HCT116 (cell line): ENCODE measurements at regions not wholly inside any gene's neighbourhood (a gene's known extent, or its start where the extent isn't known, plus 50 kb on each side); places are given as distances from the start of the nearest gene placed in this dataset.

Experiments used
- ATAC-seq: fragments of 200-7000 bp; cut with Tn5 transposase; 2 replicates; pipeline ENCODE4 v1.9.1; 2020; ENCODE audit warnings: mild to moderate bottlenecking, moderate library complexity
- BruUV-seq: library from RNA; stranded (reverse); fragments of 400-500 nt; replicated peaks from 2 replicates; lab custom pipeline; 2021; lab: Mats Ljungman, UMichigan
- CTCF ChIA-PET: fragments of 300-600 bp; sonication (Branson Sonifier 250); formaldehyde crosslinking; loops from one replicate; lab custom pipeline; 2021; ENCODE audit warnings: antibody characterized with exemption; lab: Charles Lee
- POLR2A ChIA-PET: fragments of 300-600, 350-600 bp; sonication (Branson Sonifier 250); formaldehyde crosslinking; loops from one replicate; lab custom pipeline; 2021; ENCODE audit warnings: antibody characterized with exemption; lab: Charles Lee
- RAD21 ChIA-PET, 2 experiments: fragments of 300-600 bp; sonication (Branson Sonifier 250); formaldehyde crosslinking; loops; one replicate each; lab custom pipeline; 2023; ENCODE audit warnings: low total read pairs in 2 of 2; ENCODE audit not compliant: uncharacterized antibody in 2 of 2, unreplicated experiment in 2 of 2, low non-redundant PET in 1 of 2; lab: Charles Lee
- DNase-seq: peaks from one replicate; pipeline ENCODE4 v3.0.0-alpha.2; 2010; ENCODE audit warnings: low read depth, low spot score
- H2AFZ ChIP-seq: fragments of 200-600 bp; shearing (Covaris generic), sonication (generic); 2 replicates; pipeline ENCODE4 v1.6.1; 2017; ENCODE audit warnings: low read depth, mixed run types, mixed read lengths, antibody characterized with exemption, low read length; ENCODE audit not compliant: poor library complexity, severe bottlenecking
- H3K27ac ChIP-seq: 2 replicates; pipeline ENCODE4 v1.5.1; 2012; ENCODE audit warnings: low read depth, low read length
- H3K27me3 ChIP-seq: fragments of 200-600 bp; sonication (generic); 2 replicates; pipeline ENCODE4 v1.6.1; 2016; ENCODE audit warnings: mixed run types, low read length, mixed read lengths; ENCODE audit not compliant: insufficient read depth
- H3K36me3 ChIP-seq, 2 experiments: fragments of 200-500 bp in 1 of 2; fragments of 200-600 bp in 1 of 2; sonication (Bioruptor generic) in 1 of 2; sonication (generic) in 1 of 2; 2 replicates each; pipeline versions ENCODE4 v1.5.1 to v1.6.1; 2014 to 2016; ENCODE audit warnings: low read length in 2 of 2, inconsistent platforms in 1 of 2, mixed read lengths in 1 of 2, mixed run types in 1 of 2; ENCODE audit not compliant: insufficient read depth in 2 of 2, control insufficient read depth in 1 of 2
- H3K4me1 ChIP-seq, 2 experiments: fragments of 200-600 bp in 1 of 2; sonication (generic) in 1 of 2; 2 replicates each; pipeline versions ENCODE4 v1.5.1 to v1.6.1; 2012 to 2017; ENCODE audit warnings: low read length in 2 of 2, inconsistent platforms in 1 of 2, mild to moderate bottlenecking in 1 of 2, mixed read lengths in 1 of 2, mixed run types in 1 of 2, moderate library complexity in 1 of 2; ENCODE audit not compliant: insufficient read depth in 2 of 2, control insufficient read depth in 1 of 2
- H3K4me2 ChIP-seq: fragments of 200-600 bp; sonication (generic); 2 replicates; pipeline ENCODE4 v1.6.1; 2017; ENCODE audit warnings: mixed run types, low read length, mixed read lengths
- H3K4me3 ChIP-seq, 2 experiments: fragments of 200-600 bp in 1 of 2; sonication (generic) in 1 of 2; replicated peaks in 1 of 2; 2 replicates each; pipeline ENCODE4 v1.5.1; 2011 to 2016; ENCODE audit warnings: low read length in 2 of 2, control low read depth in 1 of 2, low read depth in 1 of 2, mild to moderate bottlenecking in 1 of 2, mixed read lengths in 1 of 2, mixed run types in 1 of 2
- H3K79me2 ChIP-seq: fragments of 200-600 bp; sonication (generic); 2 replicates; pipeline ENCODE4 v1.6.1; 2017; ENCODE audit warnings: mild to moderate bottlenecking, mixed run types, low read length, moderate library complexity, mixed read lengths; ENCODE audit not compliant: insufficient read depth
- H3K9ac ChIP-seq: fragments of 200-600 bp; sonication (generic); 2 replicates; pipeline ENCODE4 v1.6.1; 2016; ENCODE audit warnings: low read length, mixed read lengths
- H3K9me2 ChIP-seq: fragments of 200-600 bp; sonication (generic), shearing (Covaris generic); 2 replicates; pipeline ENCODE4 v1.6.1; 2017; ENCODE audit warnings: mixed run types, mild to moderate bottlenecking, moderate library complexity; ENCODE audit not compliant: insufficient read depth
- H3K9me3 ChIP-seq, 2 experiments: fragments of 200-500 bp in 1 of 2; fragments of 200-600 bp in 1 of 2; sonication (Bioruptor generic) in 1 of 2; sonication (generic) in 1 of 2; 2 replicates each; pipeline ENCODE4 v1.6.1; 2014 to 2017; ENCODE audit warnings: low read length in 2 of 2, mixed read lengths in 2 of 2, inconsistent platforms in 1 of 2, low read depth in 1 of 2, mild to moderate bottlenecking in 1 of 2, mixed run types in 1 of 2, moderate library complexity in 1 of 2; ENCODE audit not compliant: control insufficient read depth in 1 of 2, insufficient read depth in 1 of 2
- H4K20me1 ChIP-seq: fragments of 200-600 bp; sonication (generic), shearing (Covaris generic); 2 replicates; pipeline ENCODE4 v1.6.1; 2017; ENCODE audit warnings: mixed run types, mild to moderate bottlenecking, moderate library complexity; ENCODE audit not compliant: insufficient read depth
- CBX3 ChIP-seq: IDR thresholded peaks from 2 replicates; pipeline ENCODE4 v1.6.1; 2012; ENCODE audit warnings: low read depth
- CEBPB ChIP-seq: IDR thresholded peaks from 2 replicates; pipeline ENCODE4 v1.6.1; 2012; ENCODE audit warnings: low read depth
- CTCF ChIP-seq, 3 experiments: fragments of 200-600 bp in 1 of 3; sonication (generic) in 1 of 3; IDR thresholded peaks in 2 of 3; conservative IDR thresholded peaks in 1 of 3; 2 replicates each; pipeline ENCODE4 v1.5.1; 2012 to 2017; ENCODE audit warnings: low read depth in 2 of 3, low read length in 2 of 3, antibody characterized with exemption in 1 of 3, borderline replicate concordance in 1 of 3, control low read depth in 1 of 3, mild to moderate bottlenecking in 1 of 3, mixed read lengths in 1 of 3, mixed run types in 1 of 3, moderate library complexity in 1 of 3; ENCODE audit not compliant: insufficient read depth in 1 of 3
- EGR1 ChIP-seq: IDR thresholded peaks from 2 replicates; pipeline ENCODE4 v1.6.1; 2012; ENCODE audit warnings: low read depth
- ELF1 ChIP-seq: IDR thresholded peaks from 2 replicates; pipeline ENCODE4 v1.6.1; 2012; ENCODE audit warnings: low read depth, borderline replicate concordance
- EZH2 ChIP-seq: fragments of 200-600 bp; sonication (generic); IDR thresholded peaks from 2 replicates; pipeline ENCODE4 v1.6.1; 2017; ENCODE audit warnings: antibody characterized with exemption, mixed run types
- EZH2phosphoT487 ChIP-seq: fragments of 200-600 bp; IDR thresholded peaks from 2 replicates; pipeline ENCODE4 v1.6.1; 2018; ENCODE audit warnings: antibody characterized with exemption, borderline replicate concordance
- POLR2A ChIP-seq: IDR thresholded peaks from 2 replicates; pipeline ENCODE4 v1.7.0; 2011; ENCODE audit warnings: borderline replicate concordance; ENCODE audit not compliant: insufficient read depth, insufficient read length; ENCODE audit errors: extremely low read depth
- REST ChIP-seq: IDR thresholded peaks from 2 replicates; pipeline ENCODE4 v1.6.1; 2012; ENCODE audit warnings: low read depth
- SIN3A ChIP-seq: IDR thresholded peaks from 2 replicates; pipeline ENCODE4 v1.6.1; 2012; ENCODE audit warnings: low read depth
- TCF7L2 ChIP-seq: IDR thresholded peaks from 2 replicates; pipeline ENCODE4 v1.7.0; 2011; ENCODE audit warnings: borderline replicate concordance, inconsistent platforms; ENCODE audit not compliant: insufficient read depth, insufficient read length; ENCODE audit errors: extremely low read depth
- ZNF274 ChIP-seq: fragments of 200-500 bp; sonication (Bioruptor generic); IDR thresholded peaks from 2 replicates; pipeline ENCODE4 v1.6.1; 2014; ENCODE audit warnings: mild to moderate bottlenecking, low read depth, low read length, inconsistent platforms
- intact Hi-C: fragments of 100-400 bp; cut with micrococcal nuclease; formaldehyde crosslinking; loops from 2 replicates; pipeline ENCODE4 v1.10.0; 2022
- TF ChIP-seq, protein P1 (sequence below): IDR thresholded peaks from 2 replicates; pipeline ENCODE4 v1.6.1; 2012

DNA sequence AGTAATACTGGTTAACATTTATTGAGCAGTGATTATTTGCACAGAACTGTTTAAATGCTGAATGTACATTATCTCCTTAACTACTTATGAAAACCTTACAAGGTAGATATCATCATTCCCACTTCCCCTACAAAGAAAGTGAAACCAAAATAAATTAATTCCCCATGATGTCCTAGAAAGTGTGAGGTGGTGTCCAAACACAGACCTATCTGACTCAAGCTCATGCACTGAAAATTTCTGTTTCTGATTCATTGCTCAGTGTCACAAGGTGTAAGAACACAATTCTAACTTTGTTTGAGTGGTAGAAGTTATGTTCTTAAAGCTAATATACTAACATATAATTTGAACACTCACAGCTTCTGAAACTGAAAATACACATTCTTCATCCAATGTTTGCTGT, 178.7 kb downstream of the MRPL39 start:
- DNase-seq (no peak), ATAC-seq (no peak)
- Histone ChIP-seq H3K27me3 (no peaks in the 10 kb centered on the region), H3K9me3 (no peaks in the 10 kb centered on the region), H2AFZ (no peak overlapping the region), H3K79me2 (no peaks in the 10 kb centered on the region), H3K36me3 (no peaks in the 10 kb centered on the region), H3K9me2 (no peaks in the 10 kb centered on the region), H3K27ac (no peak overlapping the region), H3K4me2 (no peak overlapping the region), H4K20me1 (no peaks in the 10 kb centered on the region), H3K9ac (no peak overlapping the region), H3K4me3 (no peak overlapping the region), H3K4me1 (no peaks in the 10 kb centered on the region)
- no TSS peak for BruUV-seq
- intact Hi-C loops, result no loop called here
- POLR2A ChIA-PET, result no interaction called here
- RAD21 ChIA-PET, result no interaction called here
- CTCF ChIA-PET, result no interaction called here
- TF ChIP-seq TCF7L2, result no peak

DNA sequence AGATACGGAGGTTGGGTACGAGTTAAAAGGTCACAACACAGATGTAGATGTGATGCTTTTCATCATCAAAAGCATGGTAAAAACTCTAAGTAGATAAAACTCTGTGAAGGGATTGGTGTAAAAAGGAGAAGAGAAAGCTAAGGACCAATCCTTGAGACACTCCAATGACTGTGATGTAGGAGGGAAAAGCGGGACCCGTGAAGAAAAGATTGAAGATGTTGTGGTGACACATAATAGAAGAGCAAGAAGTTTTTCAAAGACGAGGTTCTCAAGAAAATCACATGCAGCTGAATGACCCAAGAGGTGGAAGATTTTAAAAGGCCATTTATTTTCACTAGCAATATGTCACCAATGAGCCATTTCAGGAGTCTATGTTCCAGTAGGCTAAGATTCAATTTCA, 179.5 kb downstream of the MRPL39 start:
- DNase-seq (no peak), ATAC-seq (no peak)
- Histone ChIP-seq H3K27ac (no peak overlapping the region), H3K4me2 (no peak overlapping the region), H2AFZ (no peak overlapping the region), H4K20me1 (no peaks in the 10 kb centered on the region), H3K79me2 (no peaks in the 10 kb centered on the region), H3K36me3 (no peaks in the 10 kb centered on the region), H3K4me3 (no peak overlapping the region), H3K9me3 (no peaks in the 10 kb centered on the region), H3K9me2 (no peaks in the 10 kb centered on the region), H3K27me3 (no peaks in the 10 kb centered on the region), H3K9ac (no peak overlapping the region), H3K4me1 (no peaks in the 10 kb centered on the region)
- intact Hi-C loops, result no loop called here
- CTCF ChIA-PET, result no interaction called here
- BruUV-seq, result no TSS peak
- POLR2A ChIA-PET, result no interaction called here
- RAD21 ChIA-PET, result no interaction called here
- TF ChIP-seq, protein P1, sequence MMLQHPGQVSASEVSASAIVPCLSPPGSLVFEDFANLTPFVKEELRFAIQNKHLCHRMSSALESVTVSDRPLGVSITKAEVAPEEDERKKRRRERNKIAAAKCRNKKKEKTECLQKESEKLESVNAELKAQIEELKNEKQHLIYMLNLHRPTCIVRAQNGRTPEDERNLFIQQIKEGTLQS, result no peak
- TF ChIP-seq CBX3, result no peak
- TF ChIP-seq ELF1, result no peak
- TF ChIP-seq ZNF274, result no peak
- no peak for TF ChIP-seq CTCF (IDR thresholded peaks at IDR 0.05 in 2 of 3, conservative IDR thresholded peaks at IDR 0.05 in 1 of 3; ENCODE audit: borderline replicate concordance in 1 of 3, insufficient read depth in 1 of 3, low read depth in 2 of 3, low read length in 2 of 3)
- no peak for TF ChIP-seq POLR2A
- no peak for TF ChIP-seq EZH2
- no peak for TF ChIP-seq CEBPB
- no peak for TF ChIP-seq REST
- no peak for TF ChIP-seq EGR1
- TF ChIP-seq TCF7L2, result no peak
- no peak for TF ChIP-seq SIN3A
- TF ChIP-seq EZH2phosphoT487, result no peak
